ENCODE measurements at regions not wholly inside any gene's neighbourhood (a gene's known extent, or its start where the extent isn't known, plus 50 kb on each side); places are given as distances from the start of the nearest gene placed in this dataset.

DNA sequence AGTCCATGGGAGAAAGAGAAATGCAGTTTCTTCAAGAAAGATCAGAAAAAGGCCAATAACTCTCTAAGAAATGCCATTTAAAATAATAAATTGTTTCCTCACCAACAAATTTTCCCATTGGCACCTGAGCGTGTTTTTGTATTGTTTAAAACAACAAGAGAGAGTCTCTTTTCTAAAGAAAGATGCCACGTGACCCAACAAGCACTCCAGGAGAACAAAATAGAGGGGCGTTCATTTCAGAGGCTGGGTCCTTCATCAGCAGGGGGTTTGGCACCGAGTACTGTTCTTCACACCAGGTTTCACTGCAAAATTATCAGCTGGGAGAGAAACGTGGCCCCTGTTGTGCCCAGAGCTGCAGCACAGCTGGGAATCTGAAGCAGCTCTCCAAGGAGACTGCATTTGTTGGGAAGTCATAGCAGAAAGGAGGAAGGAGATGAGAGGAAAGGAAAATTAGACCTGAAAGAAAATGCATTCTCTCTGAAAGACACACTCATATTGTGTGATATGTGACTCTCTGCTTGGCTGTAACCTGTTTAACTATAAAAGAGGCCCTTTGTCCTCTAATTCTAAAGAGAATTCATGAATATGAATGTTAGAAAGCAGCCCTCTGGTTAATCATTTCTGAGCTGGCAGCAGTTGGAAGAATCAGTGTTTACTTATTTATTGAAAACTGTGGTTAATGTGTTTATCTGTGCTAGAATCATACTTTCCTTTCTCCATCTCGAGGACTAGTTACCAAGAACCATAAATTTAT, 205.3 kb upstream of the CDH20 start:
- Histone ChIP-seq H3K4me3 (ENCODE audit: low read length) (no peak overlapping the region), H3K4me1 (ENCODE audit: control insufficient read depth, insufficient read depth, low read length) (no peaks in the 10 kb centered on the region), H3K9ac (ENCODE audit: low read length) (no peak overlapping the region), H3K36me3 (ENCODE audit: control insufficient read depth, insufficient read depth, low read length, severe bottlenecking) (no peaks in the 10 kb centered on the region), H3K9me3 (ENCODE audit: control insufficient read depth, low read length) (no peaks in the 10 kb centered on the region), H3K27me3 (replicated peaks; ENCODE audit: control insufficient read depth, insufficient read depth, low read length) (no peaks in the 10 kb centered on the region)
- DNase-seq (ENCODE audit: low read depth): no peak

DNA sequence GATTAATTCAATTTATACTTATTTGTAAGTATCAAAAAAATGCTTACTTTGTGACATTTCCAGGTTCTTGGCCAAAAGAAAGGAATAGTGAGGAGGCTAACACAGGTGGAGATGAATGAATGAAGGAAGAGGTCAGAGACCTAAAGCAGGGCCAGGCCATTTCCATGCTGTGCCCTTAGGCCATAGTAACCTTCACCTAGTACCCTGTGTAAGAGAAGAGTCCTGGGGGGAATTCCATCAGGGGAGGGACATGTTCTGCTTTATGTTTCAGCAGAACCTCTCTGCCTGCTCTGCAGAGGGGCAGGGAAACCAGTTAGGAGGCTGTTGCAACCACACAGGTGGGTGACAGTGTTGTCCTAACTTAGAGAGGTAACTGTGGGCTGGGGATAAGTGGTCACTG, 204.2 kb upstream of the CDH20 start:
- no peak overlapping the region for H3K9ac ChIP-seq (ENCODE audit: low read length)
- no peak overlapping the region for H3K4me3 ChIP-seq (ENCODE audit: low read length)
- no peaks in the 10 kb centered on the region for H3K27me3 ChIP-seq (replicated peaks; ENCODE audit: control insufficient read depth, insufficient read depth, low read length)
- DNase-seq (ENCODE audit: low read depth): no peak
- no peaks in the 10 kb centered on the region for H3K36me3 ChIP-seq (ENCODE audit: control insufficient read depth, insufficient read depth, low read length, severe bottlenecking)
- no peaks in the 10 kb centered on the region for H3K9me3 ChIP-seq (ENCODE audit: control insufficient read depth, low read length)
- no peaks in the 10 kb centered on the region for H3K4me1 ChIP-seq (ENCODE audit: control insufficient read depth, insufficient read depth, low read length)

- DNase-seq (ENCODE audit: low read depth): no peak
Measured at GRCh38 chr18:61132031-61132430, 201.2 kb upstream of the CDH20 start.

DNA sequence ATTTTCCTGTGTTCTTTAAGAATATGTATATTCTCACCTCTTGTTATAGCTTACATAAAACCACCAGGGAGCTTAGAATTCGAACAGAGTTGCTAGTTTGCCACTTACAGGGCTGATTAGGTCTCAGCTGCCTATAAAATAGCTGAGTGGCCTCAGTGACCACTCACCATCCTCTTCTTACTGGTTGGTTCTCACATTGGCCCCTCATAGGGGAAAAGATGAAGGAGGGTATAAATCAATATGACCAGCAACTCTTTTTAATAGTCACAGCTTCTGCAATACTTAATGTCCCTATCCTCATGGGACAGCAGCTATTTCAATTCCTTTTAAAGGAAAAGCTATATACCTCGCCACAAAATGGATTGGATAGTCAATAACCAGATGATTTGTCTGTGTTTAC, 199.4 kb upstream of the CDH20 start:
- no peaks in the 10 kb centered on the region for H3K4me1 ChIP-seq (ENCODE audit: control insufficient read depth, insufficient read depth, low read length)
- H3K36me3 ChIP-seq (ENCODE audit: control insufficient read depth, insufficient read depth, low read length, severe bottlenecking): no peaks in the 10 kb centered on the region
- no peaks in the 10 kb centered on the region for H3K27me3 ChIP-seq (replicated peaks; ENCODE audit: control insufficient read depth, insufficient read depth, low read length)
- H3K9me3 ChIP-seq (ENCODE audit: control insufficient read depth, low read length): no peaks in the 10 kb centered on the region
- H3K9ac ChIP-seq (ENCODE audit: low read length): no peak overlapping the region
- no peak overlapping the region for H3K4me3 ChIP-seq (ENCODE audit: low read length)
- no peak for DNase-seq (ENCODE audit: low read depth)

More at GRCh38 chr18:61132031-61132430, 201.2 kb upstream of the CDH20 start:
- Histone ChIP-seq H3K9ac (ENCODE audit: low read length) (no peak overlapping the region), H3K4me1 (ENCODE audit: control insufficient read depth, insufficient read depth, low read length) (no peaks in the 10 kb centered on the region), H3K9me3 (ENCODE audit: control insufficient read depth, low read length) (no peaks in the 10 kb centered on the region), H3K36me3 (ENCODE audit: control insufficient read depth, insufficient read depth, low read length, severe bottlenecking) (no peaks in the 10 kb centered on the region), H3K27me3 (replicated peaks; ENCODE audit: control insufficient read depth, insufficient read depth, low read length) (no peaks in the 10 kb centered on the region), H3K4me3 (ENCODE audit: low read length) (no peak overlapping the region)

DNA sequence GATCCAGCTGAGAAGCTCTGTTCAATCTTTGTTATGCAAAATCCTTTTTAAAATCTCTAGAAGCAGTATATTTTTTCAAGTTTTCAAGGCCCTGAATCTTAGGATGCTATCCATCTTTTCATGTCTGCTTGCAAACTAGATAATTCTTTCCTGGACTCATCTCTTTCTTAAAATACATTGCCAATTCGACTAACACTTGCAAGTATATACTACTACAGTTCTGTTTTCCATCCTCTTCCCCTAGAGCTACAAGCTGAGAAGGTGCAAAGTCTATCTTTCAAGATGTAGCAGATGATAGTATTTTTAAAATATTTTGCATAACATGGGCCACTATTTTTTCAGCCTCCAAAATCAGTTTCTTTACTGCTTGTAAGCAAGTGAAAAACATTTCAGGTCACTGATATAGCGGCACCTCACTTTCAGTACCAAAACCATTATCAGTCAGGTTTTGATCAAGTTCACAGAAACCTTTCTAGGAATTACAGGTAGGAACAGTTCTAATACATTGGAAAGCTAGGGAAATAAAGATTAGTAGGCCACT, 196.4 kb upstream of the CDH20 start:
- no peaks in the 10 kb centered on the region for H3K9me3 ChIP-seq (ENCODE audit: control insufficient read depth, low read length)
- no peak for DNase-seq (ENCODE audit: low read depth)
- no peaks in the 10 kb centered on the region for H3K27me3 ChIP-seq (replicated peaks; ENCODE audit: control insufficient read depth, insufficient read depth, low read length)
- H3K4me1 ChIP-seq (ENCODE audit: control insufficient read depth, insufficient read depth, low read length): no peaks in the 10 kb centered on the region
- no peak overlapping the region for H3K9ac ChIP-seq (ENCODE audit: low read length)
- H3K4me3 ChIP-seq (ENCODE audit: low read length): no peak overlapping the region
- H3K36me3 ChIP-seq (ENCODE audit: control insufficient read depth, insufficient read depth, low read length, severe bottlenecking): no peaks in the 10 kb centered on the region

GRCh38 chr18:61141691-61142090, 191.5 kb upstream of the CDH20 start:
- Histone ChIP-seq H3K9me3 (ENCODE audit: control insufficient read depth, low read length) (peaks cover 14% of the 10 kb centered on the region), H3K9ac (ENCODE audit: low read length) (no peak overlapping the region), H3K4me3 (ENCODE audit: low read length) (no peak overlapping the region), H3K27me3 (replicated peaks; ENCODE audit: control insufficient read depth, insufficient read depth, low read length) (no peaks in the 10 kb centered on the region), H3K4me1 (ENCODE audit: control insufficient read depth, insufficient read depth, low read length) (no peaks in the 10 kb centered on the region), H3K36me3 (ENCODE audit: control insufficient read depth, insufficient read depth, low read length, severe bottlenecking) (no peaks in the 10 kb centered on the region)
- DNase-seq (ENCODE audit: low read depth): no peak

DNA sequence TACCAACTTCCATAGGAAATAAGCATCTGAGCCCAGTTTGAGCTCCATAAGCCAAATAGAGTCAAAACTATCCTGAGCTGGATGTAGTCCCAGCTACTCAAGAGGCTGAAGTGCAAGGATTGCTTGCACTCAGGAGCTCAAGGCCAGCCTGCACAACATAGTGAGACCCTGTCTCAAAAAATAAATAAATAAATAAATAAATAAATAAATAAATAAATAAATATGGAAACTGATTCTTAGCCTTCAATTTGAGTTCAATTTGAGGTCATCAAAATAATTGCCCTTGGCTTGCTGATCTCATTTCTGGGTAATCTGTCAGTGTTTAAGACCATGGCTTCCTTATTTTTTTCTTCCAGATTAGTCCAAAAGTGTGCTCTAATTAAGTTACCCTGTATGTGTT, 184.9 kb upstream of the CDH20 start:
- Histone ChIP-seq H3K9ac (ENCODE audit: low read length) (no peak overlapping the region), H3K4me1 (ENCODE audit: control insufficient read depth, insufficient read depth, low read length) (no peaks in the 10 kb centered on the region), H3K4me3 (ENCODE audit: low read length) (no peak overlapping the region), H3K27me3 (replicated peaks; ENCODE audit: control insufficient read depth, insufficient read depth, low read length) (no peaks in the 10 kb centered on the region), H3K9me3 (ENCODE audit: control insufficient read depth, low read length) (peaks cover 17% of the 10 kb centered on the region), H3K36me3 (ENCODE audit: control insufficient read depth, insufficient read depth, low read length, severe bottlenecking) (no peaks in the 10 kb centered on the region)
- DNase-seq (ENCODE audit: low read depth): no peak

DNA sequence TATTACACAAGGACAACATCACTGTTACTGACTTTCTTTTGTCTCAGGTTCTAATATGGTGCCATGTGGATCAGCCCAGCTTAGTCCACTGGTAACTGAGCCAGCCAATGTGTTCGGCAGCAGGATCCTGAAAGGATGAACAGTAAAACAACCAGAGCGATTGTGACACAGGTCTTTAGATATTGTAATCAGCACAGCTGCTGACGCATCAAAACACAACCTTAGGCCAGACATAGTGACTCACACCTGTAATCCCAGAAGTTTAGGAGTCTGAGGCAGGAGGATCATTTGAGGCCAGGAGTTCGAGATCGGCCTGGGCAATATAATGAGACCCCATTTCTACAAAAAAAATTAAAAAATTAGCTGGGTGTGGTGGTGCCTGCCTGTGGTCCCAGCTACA, 183.4 kb upstream of the CDH20 start:
- DNase-seq (ENCODE audit: low read depth): no peak
- Histone ChIP-seq H3K9me3 (ENCODE audit: control insufficient read depth, low read length) (peaks cover 12% of the 10 kb centered on the region), H3K4me3 (ENCODE audit: low read length) (no peak overlapping the region), H3K4me1 (ENCODE audit: control insufficient read depth, insufficient read depth, low read length) (no peaks in the 10 kb centered on the region), H3K9ac (ENCODE audit: low read length) (no peak overlapping the region), H3K36me3 (ENCODE audit: control insufficient read depth, insufficient read depth, low read length, severe bottlenecking) (no peaks in the 10 kb centered on the region), H3K27me3 (replicated peaks; ENCODE audit: control insufficient read depth, insufficient read depth, low read length) (no peaks in the 10 kb centered on the region)

GRCh38 chr18:61153571-61153970, 179.7 kb upstream of the CDH20 start:
- peaks cover 4% of the 10 kb centered on the region for H3K27me3 ChIP-seq (replicated peaks; ENCODE audit: control insufficient read depth, insufficient read depth, low read length)
- H3K9me3 ChIP-seq (ENCODE audit: control insufficient read depth, low read length): peaks cover 4% of the 10 kb centered on the region
- no peaks in the 10 kb centered on the region for H3K36me3 ChIP-seq (ENCODE audit: control insufficient read depth, insufficient read depth, low read length, severe bottlenecking)
- H3K9ac ChIP-seq (ENCODE audit: low read length): no peak overlapping the region
- H3K4me1 ChIP-seq (ENCODE audit: control insufficient read depth, insufficient read depth, low read length): no peaks in the 10 kb centered on the region
- no peak overlapping the region for H3K4me3 ChIP-seq (ENCODE audit: low read length)
- DNase-seq (ENCODE audit: low read depth): no peak

DNA sequence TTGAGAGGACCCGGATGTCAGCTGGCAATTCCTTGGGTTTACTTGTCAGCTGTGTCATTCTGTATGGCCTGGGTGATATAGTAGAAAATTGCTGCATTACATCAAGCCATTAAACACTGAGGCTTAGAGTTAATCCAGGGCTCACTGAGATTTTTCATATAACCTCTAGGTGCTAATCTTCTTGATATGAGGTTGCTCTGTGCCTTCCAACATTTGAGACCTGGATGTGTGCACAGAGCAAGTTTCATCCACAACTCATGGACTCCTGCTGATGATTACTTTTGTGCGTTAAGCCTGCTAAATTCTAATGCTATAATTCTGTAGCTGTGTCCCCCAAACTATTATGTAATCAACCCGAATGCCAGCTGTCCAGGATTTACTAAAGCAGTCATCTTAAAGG, 178.4 kb upstream of the CDH20 start:
- Histone ChIP-seq H3K4me1 (ENCODE audit: control insufficient read depth, insufficient read depth, low read length) (no peaks in the 10 kb centered on the region), H3K36me3 (ENCODE audit: control insufficient read depth, insufficient read depth, low read length, severe bottlenecking) (no peaks in the 10 kb centered on the region), H3K9me3 (ENCODE audit: control insufficient read depth, low read length) (no peaks in the 10 kb centered on the region), H3K9ac (ENCODE audit: low read length) (no peak overlapping the region), H3K4me3 (ENCODE audit: low read length) (no peak overlapping the region), H3K27me3 (replicated peaks; ENCODE audit: control insufficient read depth, insufficient read depth, low read length) (peaks cover 4% of the 10 kb centered on the region)
- no peak for DNase-seq (ENCODE audit: low read depth)

- Histone ChIP-seq H3K9me3 (ENCODE audit: control insufficient read depth, low read length) (no peaks in the 10 kb centered on the region), H3K36me3 (ENCODE audit: control insufficient read depth, insufficient read depth, low read length, severe bottlenecking) (no peaks in the 10 kb centered on the region), H3K27me3 (replicated peaks; ENCODE audit: control insufficient read depth, insufficient read depth, low read length) (peaks cover 4% of the 10 kb centered on the region), H3K4me3 (ENCODE audit: low read length) (no peak overlapping the region), H3K4me1 (ENCODE audit: control insufficient read depth, insufficient read depth, low read length) (no peaks in the 10 kb centered on the region), H3K9ac (ENCODE audit: low read length) (no peak overlapping the region)
- no peak for DNase-seq (ENCODE audit: low read depth)
Measured at GRCh38 chr18:61155586-61155985, 177.6 kb upstream of the CDH20 start.

- Histone ChIP-seq H3K9ac (ENCODE audit: low read length) (no peak overlapping the region), H3K4me3 (ENCODE audit: low read length) (no peak overlapping the region), H3K27me3 (replicated peaks; ENCODE audit: control insufficient read depth, insufficient read depth, low read length) (peaks cover 4% of the 10 kb centered on the region), H3K4me1 (ENCODE audit: control insufficient read depth, insufficient read depth, low read length) (no peaks in the 10 kb centered on the region), H3K9me3 (ENCODE audit: control insufficient read depth, low read length) (no peaks in the 10 kb centered on the region), H3K36me3 (ENCODE audit: control insufficient read depth, insufficient read depth, low read length, severe bottlenecking) (no peaks in the 10 kb centered on the region)
- DNase-seq (ENCODE audit: low read depth): no peak
Measured at GRCh38 chr18:61157451-61157850, 175.8 kb upstream of the CDH20 start.

Data from adipocyte (in vitro differentiated cells).